ENCODE measurements at regions not wholly inside any gene's neighbourhood (a gene's known extent, or its start where the extent isn't known, plus 50 kb on each side); places are given as distances from the start of the nearest gene placed in this dataset.

GRCh38 chr2:116513991-116514390, 1300.5 kb upstream of the DDX18 start:
- H3K79me1 ChIP-seq (ENCODE audit: low read depth, low read length), result no peaks in the 10 kb centered on the region
- no peaks in the 10 kb centered on the region for H3K23me2 ChIP-seq (ENCODE audit: low read depth, low read length)
- H3K14ac ChIP-seq (ENCODE audit: insufficient read length), result no peak overlapping the region
- no peaks in the 10 kb centered on the region for H3K79me2 ChIP-seq (ENCODE audit: control insufficient read depth in 1 of 2, insufficient read depth in 2 of 2, low read length in 2 of 2)
- H3K4ac ChIP-seq (replicated peaks; ENCODE audit: insufficient read length, low read depth, low read length), result no peak overlapping the region
- no peak overlapping the region for H4K91ac ChIP-seq (replicated peaks; ENCODE audit: insufficient read length, low read length)
- 96% methylated on average over 3 of the region's 3 CpGs; no CpG with 5 or more reads in 1 of the 2 experiments for WGBS, 2 experiments (ENCODE audit: extremely low coverage in 1 of 2, insufficient coverage in 1 of 2, insufficient read length in 1 of 2, insufficient replicate concordance in 2 of 2, low coverage in 1 of 2, low lambda C conversion rate in 2 of 2, missing lambda C conversion rate in 1 of 2)
- FAIRE-seq (no peak), DNase-seq (ENCODE audit: low read depth in 1 of 2, low spot score in 2 of 2) (no peak)
- no peaks in the 10 kb centered on the region for H3K36me3 ChIP-seq (ENCODE audit: control insufficient read depth in 2 of 4, insufficient read depth in 4 of 4, low read length in 3 of 4)
- H2BK120ac ChIP-seq (replicated peaks; ENCODE audit: low read depth, low read length), result no peak overlapping the region
- H3K9me3 ChIP-seq (ENCODE audit: insufficient read depth in 2 of 2, low read depth in 1 of 2, low read length in 1 of 2), result no peaks in the 10 kb centered on the region
- H2BK20ac ChIP-seq (ENCODE audit: low read length), result no peak overlapping the region
- no peak overlapping the region for H4K8ac ChIP-seq (ENCODE audit: extremely low read depth, insufficient read depth, low read length)
- H3K56ac ChIP-seq (replicated peaks; ENCODE audit: insufficient read length, low read depth, low read length), result no peak overlapping the region
- no peak overlapping the region for H3K23ac ChIP-seq (ENCODE audit: insufficient read length)
- H3K27me3 ChIP-seq (replicated peaks in 1 of 4; ENCODE audit: control insufficient read depth in 3 of 4, extremely low read depth in 1 of 4, insufficient read depth in 3 of 4, low read length in 3 of 4), result no peaks in the 10 kb centered on the region
- TF ChIP-seq RXRA (IDR thresholded peaks at IDR 0.05; ENCODE audit: insufficient read depth, low read depth, low read length) (no peak), EZH2 (IDR thresholded peaks at IDR 0.05; ENCODE audit: low read depth, low read length, severe bottlenecking) (no peak), ASH2L (IDR thresholded peaks at IDR 0.05; ENCODE audit: low read length) (no peak), CTBP2 (IDR thresholded peaks at IDR 0.05; ENCODE audit: borderline replicate concordance, insufficient read depth, insufficient read length, low read length) (no peak), TAF1 (IDR thresholded peaks at IDR 0.05; ENCODE audit: low read depth, low read length) (no peak), PHF8 (conservative IDR thresholded peaks at IDR 0.05; ENCODE audit: low read depth, low read length) (no peak), TAF7 (optimal IDR thresholded peaks at IDR 0.05; ENCODE audit: borderline replicate concordance, low read depth, low read length) (no peak), SP4 (IDR thresholded peaks at IDR 0.05; ENCODE audit: low read length) (no peak), YY1 (IDR thresholded peaks at IDR 0.05; ENCODE audit: low read depth, low read length) (no peak), TBP (IDR thresholded peaks at IDR 0.05; ENCODE audit: low read depth, low read length) (no peak), KDM5A (IDR thresholded peaks at IDR 0.05; ENCODE audit: low read length) (no peak), NRF1 (IDR thresholded peaks at IDR 0.05; ENCODE audit: low read depth, low read length) (no peak)
- TF ChIP-seq, protein P1, sequence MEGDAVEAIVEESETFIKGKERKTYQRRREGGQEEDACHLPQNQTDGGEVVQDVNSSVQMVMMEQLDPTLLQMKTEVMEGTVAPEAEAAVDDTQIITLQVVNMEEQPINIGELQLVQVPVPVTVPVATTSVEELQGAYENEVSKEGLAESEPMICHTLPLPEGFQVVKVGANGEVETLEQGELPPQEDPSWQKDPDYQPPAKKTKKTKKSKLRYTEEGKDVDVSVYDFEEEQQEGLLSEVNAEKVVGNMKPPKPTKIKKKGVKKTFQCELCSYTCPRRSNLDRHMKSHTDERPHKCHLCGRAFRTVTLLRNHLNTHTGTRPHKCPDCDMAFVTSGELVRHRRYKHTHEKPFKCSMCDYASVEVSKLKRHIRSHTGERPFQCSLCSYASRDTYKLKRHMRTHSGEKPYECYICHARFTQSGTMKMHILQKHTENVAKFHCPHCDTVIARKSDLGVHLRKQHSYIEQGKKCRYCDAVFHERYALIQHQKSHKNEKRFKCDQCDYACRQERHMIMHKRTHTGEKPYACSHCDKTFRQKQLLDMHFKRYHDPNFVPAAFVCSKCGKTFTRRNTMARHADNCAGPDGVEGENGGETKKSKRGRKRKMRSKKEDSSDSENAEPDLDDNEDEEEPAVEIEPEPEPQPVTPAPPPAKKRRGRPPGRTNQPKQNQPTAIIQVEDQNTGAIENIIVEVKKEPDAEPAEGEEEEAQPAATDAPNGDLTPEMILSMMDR (IDR thresholded peaks at IDR 0.05; ENCODE audit: control extremely low read depth in 1 of 3, insufficient read depth in 1 of 3, low read depth in 1 of 3, low read length in 3 of 3), result no peak
- H3K9ac ChIP-seq (replicated peaks in 1 of 4; ENCODE audit: extremely low read depth in 1 of 4, low read depth in 3 of 4, low read length in 3 of 4), result no peak overlapping the region
- H3K27ac ChIP-seq (ENCODE audit: low read depth, low read length), result no peak overlapping the region
- no peak overlapping the region for H4K5ac ChIP-seq (ENCODE audit: insufficient read length, low read depth, low read length)
- H3K4me3 ChIP-seq (ENCODE audit: extremely low read depth in 1 of 4, insufficient read depth in 2 of 4, low read depth in 3 of 4, low read length in 4 of 4), result no peak overlapping the region
- no peak overlapping the region for H2BK12ac ChIP-seq (ENCODE audit: low read depth, low read length)
- no peak overlapping the region for H3K18ac ChIP-seq (ENCODE audit: extremely low read depth, low read length)
- no peaks in the 10 kb centered on the region for H4K20me1 ChIP-seq (replicated peaks in 1 of 2; ENCODE audit: control insufficient read depth in 1 of 2, insufficient read depth in 2 of 2, low read length in 2 of 2)
- H3K4me2 ChIP-seq (ENCODE audit: insufficient read depth in 1 of 2, low read depth in 2 of 2, low read length in 2 of 2), result no peak overlapping the region
- H2BK15ac ChIP-seq (ENCODE audit: low read length), result no peak overlapping the region
- ChIA-PET CTCF (ENCODE audit: partially characterized antibody) (no interaction called here), POLR2A (ENCODE audit: partially characterized antibody) (no interaction called here)
- H2AFZ ChIP-seq (ENCODE audit: low read length), result no peak overlapping the region
- no peak overlapping the region for H2BK5ac ChIP-seq (ENCODE audit: low read depth, low read length)
- H3K4me1 ChIP-seq (replicated peaks in 1 of 4; ENCODE audit: control insufficient read depth in 3 of 4, insufficient read depth in 4 of 4, low read length in 3 of 4), result no peaks in the 10 kb centered on the region
- no peak overlapping the region for H2AK5ac ChIP-seq (ENCODE audit: low read depth, low read length)

All from H1 (cell line).